ENCODE measurements at regions not wholly inside any gene's neighbourhood (a gene's known extent, or its start where the extent isn't known, plus 50 kb on each side); places are given as distances from the start of the nearest gene placed in this dataset.

GRCh38 chr12:131318045-131318685 lies 364.5 kb downstream of the ADGRD1 start:
- TF ChIP-seq GATA2 (IDR thresholded peaks at IDR 0.05; ENCODE audit: low read depth, low read length) (no peak), GATA3 (IDR thresholded peaks at IDR 0.05; ENCODE audit: low read depth, low read length) (no peak)

GRCh38 chr12:131321988-131322387 lies 368.3 kb downstream of the ADGRD1 start:
- TF ChIP-seq GATA2 (IDR thresholded peaks at IDR 0.05; ENCODE audit: low read depth, low read length) = no peak
- no peak for TF ChIP-seq GATA3 (IDR thresholded peaks at IDR 0.05; ENCODE audit: low read depth, low read length)

- TF ChIP-seq GATA3 (IDR thresholded peaks at IDR 0.05; ENCODE audit: low read depth, low read length) = no peak
- no peak for TF ChIP-seq GATA2 (IDR thresholded peaks at IDR 0.05; ENCODE audit: low read depth, low read length)
These were observed 370.2 kb downstream of the ADGRD1 start for GRCh38 chr12:131323879-131324278.

- TF ChIP-seq GATA2 (IDR thresholded peaks at IDR 0.05; ENCODE audit: low read depth, low read length) = no peak
- no peak for TF ChIP-seq GATA3 (IDR thresholded peaks at IDR 0.05; ENCODE audit: low read depth, low read length)
These were observed 374.1 kb downstream of the ADGRD1 start for GRCh38 chr12:131327521-131328488.

GRCh38 chr12:131330106-131330815 lies 376.6 kb downstream of the ADGRD1 start:
- TF ChIP-seq GATA2 (IDR thresholded peaks at IDR 0.05; ENCODE audit: low read depth, low read length) = no peak
- no peak for TF ChIP-seq GATA3 (IDR thresholded peaks at IDR 0.05; ENCODE audit: low read depth, low read length)

GRCh38 chr12:131331148-131331750 lies 377.5 kb downstream of the ADGRD1 start:
- no peak for TF ChIP-seq GATA2 (IDR thresholded peaks at IDR 0.05; ENCODE audit: low read depth, low read length)
- no peak for TF ChIP-seq GATA3 (IDR thresholded peaks at IDR 0.05; ENCODE audit: low read depth, low read length)

- no peak for TF ChIP-seq GATA2 (IDR thresholded peaks at IDR 0.05; ENCODE audit: low read depth, low read length)
- TF ChIP-seq GATA3 (IDR thresholded peaks at IDR 0.05; ENCODE audit: low read depth, low read length) = no peak
These were observed 378.5 kb downstream of the ADGRD1 start for GRCh38 chr12:131332224-131332623.

- TF ChIP-seq GATA2 (IDR thresholded peaks at IDR 0.05; ENCODE audit: low read depth, low read length) (no peak), GATA3 (IDR thresholded peaks at IDR 0.05; ENCODE audit: low read depth, low read length) (no peak)
These were observed 377.8 kb upstream of the SFSWAP start for GRCh38 chr12:131333136-131333535.

GRCh38 chr12:131333621-131334440 lies 377.1 kb upstream of the SFSWAP start:
- TF ChIP-seq GATA3 (IDR thresholded peaks at IDR 0.05; ENCODE audit: low read depth, low read length) (no peak), GATA2 (IDR thresholded peaks at IDR 0.05; ENCODE audit: low read depth, low read length) (no peak)

GRCh38 chr12:131334835-131335234 lies 376.1 kb upstream of the SFSWAP start:
- TF ChIP-seq GATA2 (IDR thresholded peaks at IDR 0.05; ENCODE audit: low read depth, low read length) (no peak), GATA3 (IDR thresholded peaks at IDR 0.05; ENCODE audit: low read depth, low read length) (no peak)

GRCh38 chr12:131335456-131335855 lies 375.4 kb upstream of the SFSWAP start:
- TF ChIP-seq GATA3 (IDR thresholded peaks at IDR 0.05; ENCODE audit: low read depth, low read length) = no peak

- TF ChIP-seq GATA2 (IDR thresholded peaks at IDR 0.05; ENCODE audit: low read depth, low read length) (no peak), GATA3 (IDR thresholded peaks at IDR 0.05; ENCODE audit: low read depth, low read length) (no peak)
These were observed 370.2 kb upstream of the SFSWAP start for GRCh38 chr12:131340616-131341210.
